ENCODE measurements at regions not wholly inside any gene's neighbourhood (a gene's known extent, or its start where the extent isn't known, plus 50 kb on each side); places are given as distances from the start of the nearest gene placed in this dataset.
"Not testable (repeated sequence)": the region's sequence is repeated elsewhere in the genome, so short reads cannot be mapped to it uniquely, and the experiment has no call there.

DNA sequence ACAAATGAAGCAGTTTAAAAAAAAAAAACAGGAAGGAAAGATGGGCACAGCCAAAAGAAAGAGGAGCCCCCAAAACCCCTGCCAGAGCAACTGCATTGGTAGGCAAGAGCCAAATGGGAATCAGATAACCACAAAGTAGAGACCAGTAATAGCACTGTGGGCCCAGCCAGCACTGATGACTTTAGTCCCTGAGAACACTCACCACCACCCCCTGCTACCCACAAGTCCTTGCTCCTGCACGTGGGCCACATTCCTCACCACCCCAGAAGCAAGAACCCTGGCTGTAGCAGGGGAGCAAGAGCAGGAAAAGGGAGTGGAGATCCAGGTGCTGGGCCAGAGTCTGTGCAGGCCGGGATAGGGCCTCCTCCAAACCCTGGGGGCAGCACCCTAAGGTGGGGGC is 86.1 kb downstream of the RRAGC start:
- Histone ChIP-seq H3K9me3 (ENCODE audit: control insufficient read depth, insufficient read depth, low read length) (no peaks in the 10 kb centered on the region), H3K4me1 (ENCODE audit: insufficient read depth, low read length) (peaks cover 7% of the 10 kb centered on the region; the same call in 1 of the 2 replicates), H3K36me3 (ENCODE audit: insufficient read depth, low read length) (no peaks in the 10 kb centered on the region), H3K9ac (ENCODE audit: low read depth, low read length) (no peak overlapping the region)

DNA sequence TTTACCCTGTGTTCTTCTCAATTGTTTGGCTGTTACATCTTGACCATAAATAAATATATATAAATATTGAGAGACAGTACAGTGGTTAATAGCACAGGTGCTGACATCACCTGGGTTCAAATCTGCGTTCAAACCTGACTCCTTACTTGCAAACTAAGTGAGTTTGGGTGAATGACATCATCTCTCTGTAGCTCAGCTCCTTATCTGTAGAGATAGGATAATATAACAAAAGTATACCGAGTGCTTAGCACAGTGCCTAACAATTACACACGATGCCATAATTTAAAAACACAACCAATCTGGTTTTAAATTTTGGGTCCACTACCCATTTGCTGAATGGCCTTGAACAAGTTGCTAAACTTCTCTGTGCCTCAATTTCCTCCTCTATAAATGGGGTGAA is 86.6 kb downstream of the RRAGC start:
- Histone ChIP-seq H3K9me3 (ENCODE audit: control insufficient read depth, insufficient read depth, low read length) (no peaks in the 10 kb centered on the region), H3K4me1 (ENCODE audit: insufficient read depth, low read length) (peaks cover 7% of the 10 kb centered on the region; the same call in 1 of the 2 replicates), H3K36me3 (ENCODE audit: insufficient read depth, low read length) (no peaks in the 10 kb centered on the region), H3K9ac (ENCODE audit: low read depth, low read length) (no peak overlapping the region)

DNA sequence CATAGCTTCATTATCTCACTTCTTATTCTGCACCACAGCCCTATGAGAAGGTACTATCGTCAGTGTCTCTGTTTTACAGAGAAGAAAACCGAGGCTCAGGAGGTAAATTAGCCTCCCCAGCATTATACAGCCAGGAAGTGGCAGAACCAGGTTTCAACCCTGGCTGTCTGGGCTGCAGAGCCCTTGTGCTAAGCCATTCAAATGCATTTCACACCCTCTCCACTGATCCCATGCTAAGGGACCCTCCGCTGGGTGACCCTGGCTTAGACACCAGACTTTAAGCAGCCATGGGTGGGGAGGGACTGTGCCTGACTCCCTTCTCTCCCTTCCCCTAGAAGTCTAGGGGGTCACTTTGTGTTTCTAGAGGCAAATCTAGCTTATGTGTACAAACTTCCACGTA is 87.5 kb downstream of the RRAGC start:
- Histone ChIP-seq H3K4me1 (ENCODE audit: insufficient read depth, low read length) (peaks cover 7% of the 10 kb centered on the region; the same call in 1 of the 2 replicates), H3K9ac (ENCODE audit: low read depth, low read length) (no peak overlapping the region), H3K9me3 (ENCODE audit: control insufficient read depth, insufficient read depth, low read length) (no peaks in the 10 kb centered on the region), H3K36me3 (ENCODE audit: insufficient read depth, low read length) (no peaks in the 10 kb centered on the region)

DNA sequence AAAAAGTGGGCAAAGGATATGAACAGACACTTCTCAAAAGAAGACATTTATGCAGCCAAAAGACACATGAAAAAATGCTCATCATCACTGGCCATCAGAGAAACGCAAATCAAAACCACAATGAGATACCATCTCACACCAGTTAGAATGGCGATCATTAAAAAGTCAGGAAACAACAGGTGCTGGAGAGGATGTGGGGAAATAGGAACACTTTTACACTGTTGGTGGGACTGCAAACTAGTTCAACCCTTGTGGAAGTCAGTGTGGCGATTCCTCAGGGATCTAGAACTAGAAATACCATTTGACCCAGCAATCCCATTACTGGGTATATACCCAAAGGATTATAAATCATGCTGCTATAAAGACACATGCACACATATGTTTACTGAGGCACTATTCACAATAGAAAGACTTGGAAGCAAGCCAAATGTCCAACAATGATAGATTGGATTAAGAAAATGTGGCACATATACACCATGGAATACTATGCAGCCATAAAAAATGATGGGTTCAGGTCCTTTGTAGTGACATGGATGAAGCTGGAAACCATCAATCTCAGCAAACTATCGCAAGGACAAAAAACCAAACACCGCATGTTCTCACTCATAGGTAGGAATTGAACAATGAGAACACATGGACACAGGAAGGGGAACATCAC is 88.9 kb downstream of the RRAGC start:
- H3K9me3 ChIP-seq (ENCODE audit: control insufficient read depth, insufficient read depth, low read length); H3K4me1 ChIP-seq (ENCODE audit: insufficient read depth, low read length): not testable (repeated sequence)

DNA sequence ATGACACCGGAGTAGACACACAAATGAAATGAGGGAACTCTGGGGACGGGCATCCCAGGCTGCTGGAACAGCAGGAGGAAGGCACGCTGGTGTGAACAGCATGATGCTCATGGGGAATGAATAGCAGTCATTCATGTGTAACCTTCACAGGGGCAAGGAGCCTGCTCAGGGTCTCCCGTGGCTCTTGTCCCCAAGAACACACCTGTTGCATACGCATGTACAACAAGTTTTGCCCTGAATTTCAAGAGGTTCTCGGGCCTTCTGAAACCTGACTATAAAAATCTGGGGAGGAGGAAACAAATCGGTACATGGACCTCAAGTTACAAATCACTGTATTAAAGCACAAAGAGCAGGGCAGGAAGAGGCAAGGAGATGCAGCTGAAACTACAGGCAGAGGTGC is 93.4 kb downstream of the RRAGC start:
- Histone ChIP-seq H3K36me3 (ENCODE audit: insufficient read depth, low read length) (no peaks in the 10 kb centered on the region), H3K9me3 (ENCODE audit: control insufficient read depth, insufficient read depth, low read length) (no peaks in the 10 kb centered on the region), H3K9ac (ENCODE audit: low read depth, low read length) (no peak overlapping the region), H3K4me1 (ENCODE audit: insufficient read depth, low read length) (no peaks in the 10 kb centered on the region)

More for the DNA sequence above, 88.9 kb downstream of the RRAGC start:
- not testable (repeated sequence) for H3K36me3 ChIP-seq (ENCODE audit: insufficient read depth, low read length); H3K9ac ChIP-seq (ENCODE audit: low read depth, low read length)

DNA sequence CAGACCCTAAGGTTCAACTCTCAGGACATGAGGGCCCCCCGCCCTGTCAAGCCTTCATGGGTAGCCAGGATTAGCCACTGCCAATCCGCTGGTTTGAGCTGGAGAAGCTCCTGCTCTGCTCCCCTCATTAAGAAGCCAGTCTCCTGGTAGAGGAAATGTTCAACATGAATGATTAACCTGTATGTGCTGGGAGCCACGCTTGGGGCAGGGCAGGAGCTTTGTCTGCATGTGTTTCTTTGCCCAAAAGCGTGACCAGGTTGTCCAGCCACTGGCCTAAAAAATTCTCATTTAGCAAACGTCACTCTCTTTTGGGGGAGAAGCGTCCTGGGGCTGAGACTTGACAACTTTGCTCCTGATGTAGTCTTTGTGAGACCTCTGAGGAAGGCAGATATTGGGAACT is 96.5 kb downstream of the RRAGC start:
- no peaks in the 10 kb centered on the region for H3K4me1 ChIP-seq (ENCODE audit: insufficient read depth, low read length)
- no peaks in the 10 kb centered on the region for H3K9me3 ChIP-seq (ENCODE audit: control insufficient read depth, insufficient read depth, low read length)
- no peak overlapping the region for H3K9ac ChIP-seq (ENCODE audit: low read depth, low read length)
- H3K36me3 ChIP-seq (ENCODE audit: insufficient read depth, low read length): no peaks in the 10 kb centered on the region

DNA sequence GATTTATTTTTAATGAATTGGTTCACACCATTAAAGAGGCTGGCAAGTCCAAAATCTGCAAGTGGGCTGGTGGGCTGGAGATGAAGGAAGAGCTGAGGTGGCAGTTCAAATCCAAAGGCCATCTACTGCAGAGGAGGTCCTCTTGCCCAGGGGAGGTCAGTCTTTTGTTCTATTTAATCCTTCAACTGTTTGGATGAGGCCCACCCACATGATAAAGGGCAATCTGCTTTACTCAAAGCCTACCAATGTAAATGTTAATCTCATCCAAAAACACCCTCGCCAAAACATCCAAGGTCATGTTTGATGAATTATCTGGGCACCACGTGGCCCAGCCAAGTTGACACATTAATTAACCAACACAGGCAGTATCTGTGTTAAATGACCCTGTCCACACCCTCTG is 99.0 kb downstream of the RRAGC start:
- no peaks in the 10 kb centered on the region for H3K9me3 ChIP-seq (ENCODE audit: control insufficient read depth, insufficient read depth, low read length)
- H3K9ac ChIP-seq (ENCODE audit: low read depth, low read length): no peak overlapping the region
- H3K36me3 ChIP-seq (ENCODE audit: insufficient read depth, low read length): no peaks in the 10 kb centered on the region

DNA sequence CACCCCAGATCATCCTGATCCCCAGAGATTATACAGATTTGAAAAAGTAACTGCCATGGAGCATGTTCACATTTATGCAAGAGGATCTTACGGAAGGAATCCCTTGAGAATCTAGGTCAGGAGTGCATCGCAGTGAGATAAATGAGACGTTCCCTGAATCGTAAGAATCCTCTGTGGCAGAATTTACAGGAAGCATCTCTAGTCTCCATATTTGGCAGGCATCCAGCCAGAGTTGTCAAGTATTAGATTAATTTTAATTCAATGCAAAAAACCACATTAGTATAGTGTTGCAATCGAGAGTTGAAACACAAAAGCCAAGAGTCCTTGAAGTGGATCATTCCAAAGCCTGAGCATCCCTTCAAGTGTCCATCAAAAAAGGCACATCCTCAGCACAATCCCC is 100.8 kb downstream of the RRAGC start:
- H3K9me3 ChIP-seq (ENCODE audit: control insufficient read depth, insufficient read depth, low read length): no peaks in the 10 kb centered on the region
- no peaks in the 10 kb centered on the region for H3K36me3 ChIP-seq (ENCODE audit: insufficient read depth, low read length)
- H3K9ac ChIP-seq (ENCODE audit: low read depth, low read length): no peak overlapping the region
- no peaks in the 10 kb centered on the region for H3K4me1 ChIP-seq (ENCODE audit: insufficient read depth, low read length)

More for the DNA sequence above, 99.0 kb downstream of the RRAGC start:
- no peaks in the 10 kb centered on the region for H3K4me1 ChIP-seq (ENCODE audit: insufficient read depth, low read length)

DNA sequence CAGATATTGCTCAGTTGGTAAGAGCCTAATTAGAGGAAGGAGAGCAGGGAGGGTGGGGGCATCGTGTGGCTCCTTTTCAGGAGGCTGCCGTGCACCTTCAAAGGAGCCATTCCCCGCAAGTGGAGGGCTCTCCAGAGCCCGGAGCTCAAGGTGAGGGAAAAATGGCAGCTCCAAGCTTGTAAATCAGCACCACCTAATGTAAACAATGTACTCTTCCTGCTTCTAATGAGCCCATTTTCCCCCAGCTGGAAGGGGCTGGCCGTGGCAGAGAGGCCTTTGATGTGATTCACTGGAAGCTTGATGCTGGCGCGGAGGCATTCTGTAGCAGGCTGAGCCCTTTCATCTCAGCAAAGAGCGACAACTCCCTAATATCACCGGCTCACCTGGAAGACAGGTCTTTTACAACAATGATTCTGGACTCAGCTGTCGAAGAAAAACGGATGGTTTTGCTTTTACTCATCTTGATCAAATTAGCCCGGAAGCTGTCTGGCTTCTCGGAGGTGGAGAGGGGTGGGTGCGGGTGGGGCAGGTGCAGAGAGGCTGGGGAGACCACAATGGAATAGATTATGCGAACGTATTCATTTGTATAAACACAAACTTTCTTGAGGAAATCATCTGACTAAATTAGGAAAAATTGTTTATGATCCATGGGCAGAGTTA is 112.5 kb downstream of the RRAGC start:
- peak overlapping the region; percentile 1; the same call in 1 of the 2 replicates for H3K9ac ChIP-seq (ENCODE audit: low read depth, low read length)
- no peaks in the 10 kb centered on the region for H3K36me3 ChIP-seq (ENCODE audit: insufficient read depth, low read length)
- H3K4me1 ChIP-seq (ENCODE audit: insufficient read depth, low read length): peaks cover 5% of the 10 kb centered on the region
- no peaks in the 10 kb centered on the region for H3K9me3 ChIP-seq (ENCODE audit: control insufficient read depth, insufficient read depth, low read length)

DNA sequence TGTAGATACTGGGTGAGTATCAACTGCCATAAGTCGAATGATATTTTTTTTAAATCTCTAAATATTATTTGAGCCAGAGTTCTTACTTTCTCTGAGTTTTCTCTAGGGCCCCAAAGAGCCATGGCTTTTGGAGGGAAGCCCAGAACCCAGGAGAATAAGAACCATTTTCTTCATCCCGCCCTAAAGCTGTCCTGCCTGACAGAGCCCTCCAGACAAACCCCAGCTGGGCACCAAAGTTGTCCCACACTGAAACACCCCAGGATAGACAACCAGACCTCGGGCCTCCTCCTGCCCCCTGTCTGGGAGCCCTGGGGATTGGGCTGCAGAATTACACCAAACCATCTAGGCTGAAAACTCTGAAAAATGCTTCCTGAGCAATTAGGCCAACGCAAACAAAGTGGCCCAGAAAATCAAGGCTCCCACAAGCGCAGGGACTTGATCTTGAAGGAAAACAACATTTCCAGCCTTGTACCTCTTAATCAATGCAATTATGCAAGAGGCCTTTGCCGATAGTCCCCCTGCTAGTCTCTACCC is 113.1 kb downstream of the RRAGC start:
- Histone ChIP-seq H3K4me1 (ENCODE audit: insufficient read depth, low read length) (peaks cover 5% of the 10 kb centered on the region), H3K9ac (ENCODE audit: low read depth, low read length) (no peak overlapping the region), H3K9me3 (ENCODE audit: control insufficient read depth, insufficient read depth, low read length) (no peaks in the 10 kb centered on the region), H3K36me3 (ENCODE audit: insufficient read depth, low read length) (no peaks in the 10 kb centered on the region)

DNA sequence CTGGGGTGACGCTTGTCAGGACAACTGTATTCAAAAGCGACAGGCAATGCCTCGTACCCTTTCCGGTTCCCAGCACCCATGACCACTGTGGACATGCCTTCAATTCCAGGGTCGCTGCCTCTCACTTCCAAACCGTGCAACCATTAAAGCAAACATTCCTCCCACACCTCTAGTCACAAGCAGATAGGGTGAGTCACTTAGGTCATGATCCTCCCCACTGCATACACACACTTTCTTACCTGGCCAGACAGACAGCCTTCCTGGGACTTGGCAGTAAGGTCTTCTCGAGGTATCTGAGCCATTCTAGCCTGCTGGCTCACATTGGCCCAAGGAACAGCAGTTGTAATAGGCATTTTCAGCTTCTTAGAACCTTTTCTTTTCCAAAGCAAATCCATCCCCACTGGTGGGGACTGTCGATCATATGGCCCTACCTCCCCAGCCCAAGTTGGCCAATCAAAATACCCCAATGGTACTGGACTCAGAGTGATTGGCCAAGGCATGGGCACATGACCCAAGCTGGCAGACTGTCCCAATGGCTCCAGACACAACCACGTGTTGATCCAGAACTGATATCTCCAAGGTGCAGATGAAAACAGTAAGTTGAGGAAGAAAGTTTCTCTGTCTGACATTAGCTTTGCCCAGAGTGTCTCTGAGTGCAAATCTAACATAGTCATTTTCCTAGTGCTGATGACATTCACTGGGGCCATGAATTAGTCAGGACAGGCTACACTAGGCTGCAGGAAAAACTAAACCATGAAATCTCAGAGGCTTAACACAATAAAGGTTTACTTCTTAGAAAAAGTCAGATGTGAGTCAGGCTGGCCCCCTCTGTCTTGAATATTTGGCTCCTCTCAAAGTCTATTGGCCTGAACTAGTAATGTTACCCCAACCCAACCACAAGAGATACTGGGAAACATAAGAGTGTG is 113.8 kb downstream of the RRAGC start:
- no peak overlapping the region for H3K9ac ChIP-seq (ENCODE audit: low read depth, low read length)
- no peaks in the 10 kb centered on the region for H3K36me3 ChIP-seq (ENCODE audit: insufficient read depth, low read length)
- H3K9me3 ChIP-seq (ENCODE audit: control insufficient read depth, insufficient read depth, low read length): no peaks in the 10 kb centered on the region
- peaks cover 10% of the 10 kb centered on the region for H3K4me1 ChIP-seq (ENCODE audit: insufficient read depth, low read length)

DNA sequence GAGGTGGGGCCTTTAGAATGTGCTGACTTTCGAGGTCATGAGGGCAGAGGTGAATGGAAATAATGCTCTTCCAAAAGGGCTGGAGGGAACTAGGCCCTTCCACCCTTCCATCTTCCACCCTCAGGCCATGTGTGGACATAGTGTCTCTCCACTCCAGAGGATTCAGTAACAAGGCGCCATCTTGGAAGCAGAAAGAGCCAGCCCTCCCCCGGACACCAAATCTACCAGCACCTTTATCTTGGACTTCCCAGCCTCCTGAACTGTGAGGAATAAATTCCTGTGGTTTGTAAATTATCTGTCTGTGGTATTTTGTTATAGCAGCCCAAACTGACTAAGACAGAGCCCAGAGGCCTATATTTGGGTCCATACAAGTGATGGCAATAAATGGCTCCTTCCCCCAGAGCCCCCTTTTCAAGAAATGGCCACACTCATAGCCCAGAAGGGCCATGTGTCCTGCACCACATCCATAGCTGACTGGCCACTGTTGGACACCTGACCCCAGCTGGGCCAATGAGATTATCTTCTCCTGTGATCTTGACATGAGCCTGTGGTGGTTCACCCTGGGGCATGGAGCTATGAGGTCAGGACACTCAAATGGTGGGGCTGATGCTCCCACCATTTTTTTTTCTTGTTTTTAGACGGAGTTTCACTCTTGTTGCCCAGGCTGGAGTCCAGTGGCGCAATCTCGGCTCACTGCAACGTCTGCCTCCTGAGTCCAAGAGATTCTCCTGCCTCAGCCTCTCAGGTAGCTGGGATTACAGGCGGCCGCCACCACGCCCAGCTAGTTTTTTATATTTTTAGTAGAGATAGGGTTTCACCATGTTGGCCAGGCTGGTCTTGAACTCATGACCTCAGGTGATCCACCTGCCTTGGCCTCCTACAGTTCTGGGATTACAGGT is 114.9 kb downstream of the RRAGC start:
- no peaks in the 10 kb centered on the region for H3K36me3 ChIP-seq (ENCODE audit: insufficient read depth, low read length)
- H3K9ac ChIP-seq (ENCODE audit: low read depth, low read length): no peak overlapping the region
- H3K4me1 ChIP-seq (ENCODE audit: insufficient read depth, low read length): peaks cover 10% of the 10 kb centered on the region
- H3K9me3 ChIP-seq (ENCODE audit: control insufficient read depth, insufficient read depth, low read length): no peaks in the 10 kb centered on the region

DNA sequence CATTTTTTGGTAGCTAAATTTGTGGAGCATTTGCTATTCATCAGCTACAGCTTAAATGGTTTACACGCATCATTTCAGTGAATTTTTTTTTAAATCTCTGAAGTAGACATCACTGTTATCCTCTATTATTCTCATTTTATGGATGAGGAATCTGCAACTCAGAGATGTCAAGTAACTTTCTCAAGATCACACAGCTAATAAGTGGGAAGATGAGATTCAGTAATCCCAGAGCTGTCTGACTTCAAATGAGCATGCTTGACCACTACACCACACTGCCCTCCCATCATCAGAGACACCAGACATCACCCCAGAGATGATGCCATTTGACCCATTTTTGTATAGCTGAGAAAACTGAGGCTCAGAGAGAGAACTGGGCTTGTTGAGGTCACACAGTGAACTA is 116.4 kb downstream of the RRAGC start:
- Histone ChIP-seq H3K9me3 (ENCODE audit: control insufficient read depth, insufficient read depth, low read length) (no peaks in the 10 kb centered on the region), H3K9ac (ENCODE audit: low read depth, low read length) (no peak overlapping the region), H3K36me3 (ENCODE audit: insufficient read depth, low read length) (no peaks in the 10 kb centered on the region), H3K4me1 (ENCODE audit: insufficient read depth, low read length) (peaks cover 10% of the 10 kb centered on the region)

DNA sequence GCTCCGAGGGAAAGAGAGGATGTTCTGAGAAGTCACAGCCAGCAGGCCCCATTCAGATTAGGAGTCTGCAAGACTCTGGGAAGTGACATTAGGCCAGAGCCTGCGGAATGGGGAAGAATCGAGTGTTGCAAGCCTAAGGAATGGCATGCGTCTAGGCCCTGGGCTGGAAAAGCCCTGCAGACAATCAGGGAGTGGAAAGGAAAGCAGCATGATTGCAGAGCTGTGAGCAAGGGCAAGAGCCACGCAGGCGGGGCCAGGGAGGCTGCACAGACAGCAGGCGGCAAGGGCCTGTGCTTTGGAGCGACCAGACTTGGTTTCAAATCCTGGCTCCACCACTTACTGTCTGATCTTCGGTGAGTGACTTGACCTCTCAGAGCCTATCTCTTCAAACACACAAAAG is 118.2 kb downstream of the RRAGC start:
- Histone ChIP-seq H3K9me3 (ENCODE audit: control insufficient read depth, insufficient read depth, low read length) (no peaks in the 10 kb centered on the region), H3K4me1 (ENCODE audit: insufficient read depth, low read length) (peaks cover 5% of the 10 kb centered on the region), H3K9ac (ENCODE audit: low read depth, low read length) (no peak overlapping the region), H3K36me3 (ENCODE audit: insufficient read depth, low read length) (no peaks in the 10 kb centered on the region)

Data from ES-I3 (cell line).